GM23338 (cell line): ENCODE measurements at regions not wholly inside any gene's neighbourhood (a gene's known extent, or its start where the extent isn't known, plus 50 kb on each side); places are given as distances from the start of the nearest gene placed in this dataset.

Source experiments
- ATAC-seq: fragments of 200-7000 bp; cut with Tn5 transposase; 3 replicates; pipeline ENCODE4 v1.9.1; 2020
- DNase-seq: peaks from one replicate; pipeline ENCODE4 v3.0.0-alpha.2; 2015; ENCODE audit warnings: low spot score
- H2AFZ ChIP-seq: fragments of 200-600 bp; sonication (generic); 2 replicates; pipeline ENCODE4 v1.8.0; 2016; ENCODE audit warnings: antibody characterized with exemption, mild to moderate bottlenecking, moderate library complexity
- H3F3A ChIP-seq: fragments of 200-600 bp; sonication (generic); replicated peaks from 2 replicates; pipeline ENCODE4 v1.8.0; 2017; ENCODE audit warnings: antibody characterized with exemption, mixed run types, low read depth
- H3K27ac ChIP-seq: fragments of 200-600 bp; sonication (generic); 2 replicates; pipeline ENCODE4 v1.6.1; 2016; ENCODE audit warnings: low read depth
- H3K27me3 ChIP-seq: fragments of 200-600 bp; sonication (generic); 2 replicates; pipeline ENCODE4 v1.8.0; 2016; ENCODE audit warnings: mild to moderate bottlenecking, mixed run types, moderate library complexity; ENCODE audit not compliant: insufficient read depth
- H3K36me3 ChIP-seq: fragments of 200-600 bp; sonication (generic); 2 replicates; pipeline ENCODE4 v1.8.0; 2016; ENCODE audit warnings: mild to moderate bottlenecking; ENCODE audit not compliant: insufficient read depth
- H3K4me1 ChIP-seq: fragments of 200-600 bp; sonication (generic); 2 replicates; pipeline ENCODE4 v1.8.0; 2016; ENCODE audit warnings: mild to moderate bottlenecking, moderate library complexity; ENCODE audit not compliant: insufficient read depth
- H3K4me2 ChIP-seq: fragments of 200-600 bp; sonication (generic); 2 replicates; pipeline ENCODE4 v1.7.1; 2017; ENCODE audit warnings: mixed run types
- H3K4me3 ChIP-seq: fragments of 200-600 bp; sonication (generic); 2 replicates; pipeline ENCODE4 v1.6.1; 2016; ENCODE audit warnings: mixed run types
- H3K79me2 ChIP-seq: fragments of 200-600 bp; sonication (generic); replicated peaks from 2 replicates; pipeline ENCODE4 v1.8.0; 2017; ENCODE audit warnings: mild to moderate bottlenecking; ENCODE audit not compliant: insufficient read depth
- H3K9me2 ChIP-seq: fragments of 200-600 bp; sonication (generic); 2 replicates; pipeline ENCODE4 v1.8.0; 2017; ENCODE audit not compliant: insufficient read depth
- H4K20me1 ChIP-seq: fragments of 200-600 bp; sonication (generic); replicated peaks from 2 replicates; pipeline ENCODE4 v1.8.0; 2017; ENCODE audit warnings: mild to moderate bottlenecking; ENCODE audit not compliant: insufficient read depth
- H3K27ac Mint-ChIP-seq: 2 replicates; pipeline ENCODE4 v1.8.0; 2020; ENCODE audit warnings: inconsistent platforms, mild to moderate bottlenecking, moderate library complexity, mixed read lengths
- H3K27me3 Mint-ChIP-seq: 3 replicates; pipeline ENCODE4 v1.8.0; 2022; ENCODE audit warnings: low read depth, mild to moderate bottlenecking, moderate library complexity, mixed read lengths, inconsistent platforms; ENCODE audit not compliant: insufficient read depth, poor library complexity
- H3K36me3 Mint-ChIP-seq: 3 replicates; pipeline ENCODE4 v1.8.0; 2021; ENCODE audit warnings: low read depth, mild to moderate bottlenecking, inconsistent platforms, moderate library complexity, mixed read lengths
- H3K4me1 Mint-ChIP-seq: 3 replicates; pipeline ENCODE4 v1.8.0; 2020; ENCODE audit warnings: mild to moderate bottlenecking, inconsistent platforms, mixed read lengths
- H3K4me3 Mint-ChIP-seq: 3 replicates; pipeline ENCODE4 v1.8.0; 2021; ENCODE audit warnings: moderate library complexity, mild to moderate bottlenecking, inconsistent platforms, mixed read lengths
- H3K9me3 Mint-ChIP-seq: 3 replicates; pipeline ENCODE4 v1.8.0; 2020; ENCODE audit warnings: moderate library complexity, mild to moderate bottlenecking, inconsistent platforms, mixed read lengths
- CREB1 ChIP-seq: fragments of 250-450 bp; sonication (Bioruptor Pico); IDR thresholded peaks from 2 replicates; pipeline ENCODE4 v1.5.0; 2020; ENCODE audit warnings: low read depth, mild to moderate bottlenecking, moderate library complexity
- CTCF ChIP-seq, 2 experiments: fragments of 200-600 bp in 1 of 2; sonication (generic) in 1 of 2; conservative IDR thresholded peaks; 2 replicates each; pipeline versions ENCODE4 v1.5.1 to v1.6.1; 2016 to 2017; ENCODE audit warnings: antibody characterized with exemption in 2 of 2, low read depth in 2 of 2, mild to moderate bottlenecking in 2 of 2, moderate library complexity in 1 of 2
- ETS1 ChIP-seq: IDR thresholded peaks from 2 replicates; pipeline ENCODE4 v1.6.1; 2016; ENCODE audit warnings: antibody characterized with exemption
- EZH2 ChIP-seq: fragments of 200-600 bp; sonication (generic); IDR thresholded peaks from one replicate; pipeline ENCODE4 v1.8.0; 2017; ENCODE audit warnings: antibody characterized with exemption, mild to moderate bottlenecking, low read depth; ENCODE audit not compliant: unreplicated experiment
- EZH2phosphoT487 ChIP-seq: fragments of 200-600 bp; sonication (generic); IDR thresholded peaks from one replicate; pipeline ENCODE4 v1.8.1; 2018; ENCODE audit warnings: antibody characterized with exemption; ENCODE audit not compliant: unreplicated experiment
- JUNB ChIP-seq: IDR thresholded peaks from one replicate; pipeline ENCODE4 v1.6.1; 2016; ENCODE audit warnings: antibody characterized with exemption; ENCODE audit not compliant: unreplicated experiment
- NANOG ChIP-seq: IDR thresholded peaks from 2 replicates; pipeline ENCODE4 v1.6.1; 2016; ENCODE audit warnings: antibody characterized with exemption, borderline replicate concordance
- POLR2AphosphoS5 ChIP-seq: IDR thresholded peaks from 2 replicates; pipeline ENCODE4 v1.6.1; 2016; ENCODE audit warnings: antibody characterized with exemption, low read depth
- REST ChIP-seq: IDR thresholded peaks from one replicate; pipeline ENCODE4 v1.6.1; 2018; ENCODE audit warnings: antibody characterized with exemption; ENCODE audit not compliant: unreplicated experiment
- STAT1 ChIP-seq: IDR thresholded peaks from one replicate; pipeline ENCODE4 v1.6.1; 2016; ENCODE audit warnings: antibody characterized with exemption; ENCODE audit not compliant: unreplicated experiment
- ZNF114 ChIP-seq: fragments of 250-450 bp; sonication (Bioruptor Pico); IDR thresholded peaks from 2 replicates; pipeline ENCODE4 v1.5.0; 2020; ENCODE audit warnings: mild to moderate bottlenecking, moderate library complexity
- ZNF331 ChIP-seq: fragments of 250-450 bp; sonication (Bioruptor Pico); IDR thresholded peaks from 2 replicates; pipeline ENCODE4 v1.5.0; 2020; ENCODE audit warnings: low read depth, mild to moderate bottlenecking, moderate library complexity
- ZNF462 ChIP-seq: fragments of 250-450 bp; sonication (Bioruptor Pico); IDR thresholded peaks from 2 replicates; pipeline ENCODE4 v1.5.0; 2020; ENCODE audit warnings: mild to moderate bottlenecking, moderate library complexity

GRCh38 chrX:15129412-15129811 is 140.5 kb downstream of the ASB9 start:
- Histone ChIP-seq H3K79me2 (no peaks in the 10 kb centered on the region), H3K27me3 (no peaks in the 10 kb centered on the region), H4K20me1 (no peaks in the 10 kb centered on the region), H3K9me2 (no peaks in the 10 kb centered on the region), H3K4me3 (no peak overlapping the region), H3F3A (no peaks in the 10 kb centered on the region), H2AFZ (no peak overlapping the region), H3K36me3 (no peaks in the 10 kb centered on the region), H3K4me1 (no peaks in the 10 kb centered on the region), H3K27ac (no peak overlapping the region), H3K4me2 (no peak overlapping the region)
- DNase-seq (no peak), ATAC-seq (no peak)
- Mint-ChIP-seq H3K4me3 (no peak overlapping the region), H3K4me1 (no peaks in the 10 kb centered on the region), H3K27me3 (no peaks in the 10 kb centered on the region), H3K9me3 (no peaks in the 10 kb centered on the region), H3K27ac (no peak overlapping the region), H3K36me3 (no peaks in the 10 kb centered on the region)
- no peak for TF ChIP-seq JUNB
- no peak for TF ChIP-seq EZH2
- no peak for TF ChIP-seq ZNF331 (CRISPR knock-in tag)
- TF ChIP-seq ZNF462 (CRISPR knock-in tag), result no peak
- TF ChIP-seq NANOG, result no peak
- no peak for TF ChIP-seq REST
- TF ChIP-seq EZH2phosphoT487, result no peak
- no peak for TF ChIP-seq CTCF (conservative IDR thresholded peaks at IDR 0.05; ENCODE audit: low read depth in 2 of 2)
- no peak for TF ChIP-seq POLR2AphosphoS5
- no peak for TF ChIP-seq STAT1
- no peak for TF ChIP-seq ETS1
- TF ChIP-seq CREB1 (CRISPR knock-in tag), result no peak
- no peak for TF ChIP-seq ZNF114 (CRISPR knock-in tag)
